Gastroesophageal sphincter (tissue), 4 donors: ENCODE measurements at regions not wholly inside any gene's neighbourhood (a gene's known extent, or its start where the extent isn't known, plus 50 kb on each side); places are given as distances from the start of the nearest gene placed in this dataset.
"Not testable (repeated sequence)": the region's sequence is repeated elsewhere in the genome, so short reads cannot be mapped to it uniquely, and the experiment has no call there.

Source experiments
- ATAC-seq: fragments of 150-250 bp; one replicate; pipeline ENCODE4 v1.9.1; 2016; ENCODE audit warnings: mild to moderate bottlenecking, moderate library complexity
- H3K27ac ChIP-seq, 4 donors: fragments of 200-600 bp; sonication (generic) in 3 of 4; 1 replicate in 3 of 4; 2 replicates in 1 of 4; pipeline ENCODE4 v1.5.1; 2016 to 2019
- H3K27me3 ChIP-seq: fragments of 200-600 bp; sonication (generic); one replicate; pipeline ENCODE4 v1.5.1; 2019
- H3K36me3 ChIP-seq, 2 donors: fragments of 200-600 bp; sonication (generic); one replicate each; pipeline ENCODE4 v1.5.1; 2019; ENCODE audit warnings: control low read depth in 1 of 2
- H3K4me1 ChIP-seq, 3 donors: fragments of 200-600 bp; sonication (generic); 1 replicate in 2 of 3; 2 replicates in 1 of 3; pipeline ENCODE4 v1.5.1; 2016 to 2019; ENCODE audit warnings: control low read depth in 2 of 3
- H3K4me3 ChIP-seq, 2 donors: fragments of 200-600 bp; sonication (generic); one replicate each; pipeline ENCODE4 v1.5.1; 2019; ENCODE audit warnings: mild to moderate bottlenecking in 1 of 2, moderate library complexity in 1 of 2
- H3K9me3 ChIP-seq, 3 donors: fragments of 200-600 bp; sonication (generic); one replicate each; pipeline ENCODE4 v1.5.1; 2017 to 2019; ENCODE audit warnings: control low read depth in 2 of 3
- CTCF ChIP-seq, 4 experiments: fragments of 200-600 bp in 2 of 4; fragments of 450-650 bp in 2 of 4; sonication (generic) in 1 of 4; IDR thresholded peaks; one replicate each; pipeline ENCODE4 v1.5.1; 2017 to 2019; ENCODE audit warnings: antibody characterized with exemption in 4 of 4, mild to moderate bottlenecking in 2 of 4, moderate library complexity in 2 of 4
- EP300 ChIP-seq: sonication (generic); formaldehyde crosslinking; IDR thresholded peaks from one replicate; pipeline ENCODE4 v1.6.1; 2017; ENCODE audit warnings: antibody characterized with exemption, mild to moderate bottlenecking
- POLR2A ChIP-seq, 2 donors: fragments of 450-650 bp; IDR thresholded peaks; one replicate each; pipeline ENCODE4 v1.6.1; 2017; ENCODE audit warnings: antibody characterized with exemption in 2 of 2, mild to moderate bottlenecking in 2 of 2, moderate library complexity in 1 of 2
- POLR2AphosphoS5 ChIP-seq: sonication (generic); formaldehyde crosslinking; IDR thresholded peaks from one replicate; pipeline ENCODE4 v1.6.1; 2017; ENCODE audit warnings: antibody characterized with exemption
- WGBS, 2 donors: methylation state at CpG; one replicate each; pipeline ENCODE4 v1.1.5; 2018; ENCODE audit warnings: low coverage in 1 of 2; 5-methylcytosine and 5-hydroxymethylcytosine counted together

DNA sequence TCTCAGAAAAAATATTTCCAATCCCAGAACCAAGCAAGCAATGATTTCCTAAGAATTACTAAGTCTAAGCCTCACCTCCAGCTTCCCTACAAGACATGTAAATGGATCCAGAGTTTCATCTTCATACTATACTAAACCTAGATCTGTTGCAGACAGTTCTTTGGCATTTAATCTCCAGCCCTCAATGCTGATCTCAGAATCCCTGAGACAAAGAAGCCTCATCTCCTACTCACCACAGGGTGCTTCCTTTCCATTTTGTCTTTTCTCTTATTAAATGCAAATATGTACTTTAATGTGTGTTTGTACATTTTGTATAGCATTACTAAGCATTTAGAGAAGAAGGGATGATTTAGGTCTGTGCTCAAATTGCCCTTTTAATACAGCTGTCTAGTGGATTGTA lies 954.9 kb downstream of the TDRD15 start:
- H3K27me3 ChIP-seq = no peaks in the 10 kb centered on the region
- ATAC-seq = no peak
- H3K9me3 ChIP-seq = peaks cover 0 to 3% (median 0%) of the 10 kb centered on the region in 3 donors
- H3K4me3 ChIP-seq = no peak overlapping the region
- H3K27ac ChIP-seq = no peak overlapping the region
- no peak for TF ChIP-seq CTCF (IDR thresholded peaks at IDR 0.05)
- TF ChIP-seq EP300 = no peak
- no peak for TF ChIP-seq POLR2AphosphoS5
- TF ChIP-seq POLR2A (IDR thresholded peaks at IDR 0.05) = no peak
- no peaks in the 10 kb centered on the region for H3K36me3 ChIP-seq
- no peaks in the 10 kb centered on the region for H3K4me1 ChIP-seq

DNA sequence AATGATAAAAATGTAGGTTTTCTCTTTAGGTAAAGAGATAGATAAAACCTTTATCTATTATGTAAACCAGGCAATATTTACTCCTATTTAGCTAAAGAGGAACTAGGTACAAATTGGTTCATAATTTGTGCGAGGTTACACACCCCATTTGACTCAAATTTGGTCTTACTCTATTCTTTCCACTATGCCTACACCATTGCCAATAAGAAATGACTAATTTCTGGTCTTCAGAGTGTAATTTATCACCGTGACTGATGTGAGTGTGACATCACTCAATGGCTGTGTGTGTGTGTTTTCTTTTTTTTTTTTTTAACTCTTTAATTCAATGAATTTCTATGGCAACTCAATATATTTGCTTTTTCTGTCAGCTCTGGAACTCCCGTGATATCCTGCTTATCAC lies 955.8 kb downstream of the TDRD15 start:
- Histone ChIP-seq H3K27ac (no peak overlapping the region), H3K9me3 (no peaks in the 10 kb centered on the region), H3K4me3 (no peak overlapping the region), H3K27me3 (no peaks in the 10 kb centered on the region), H3K4me1 (no peaks in the 10 kb centered on the region), H3K36me3 (no peaks in the 10 kb centered on the region)
- ATAC-seq = no peak
- no peak for TF ChIP-seq EP300
- no peak for TF ChIP-seq POLR2A (IDR thresholded peaks at IDR 0.05)
- no peak for TF ChIP-seq CTCF (IDR thresholded peaks at IDR 0.05)
- 72 to 83% methylated on average over 3 of the region's 3 CpGs for WGBS, 2 donors

GRCh38 chr2:22086726-22087125 lies 963.0 kb downstream of the TDRD15 start:
- Histone ChIP-seq H3K4me3 (no peak overlapping the region), H3K9me3 (peaks cover 0 to 4% (median 0%) of the 10 kb centered on the region in 3 donors), H3K27me3 (no peaks in the 10 kb centered on the region), H3K27ac (no peak overlapping the region), H3K4me1 (no peaks in the 10 kb centered on the region), H3K36me3 (no peaks in the 10 kb centered on the region)
- TF ChIP-seq POLR2AphosphoS5 = no peak
- TF ChIP-seq CTCF (IDR thresholded peaks at IDR 0.05) = no peak
- no peak for TF ChIP-seq EP300
- no peak for TF ChIP-seq POLR2A (IDR thresholded peaks at IDR 0.05)
- ATAC-seq = no peak
- WGBS, 2 donors = 44 to 80% methylated on average over 1 to 2 of the region's 2 CpGs

- WGBS, 2 donors = 78 to 84% methylated on average over 2 to 3 of the region's 3 CpGs
- H3K27me3 ChIP-seq, H3K4me1 ChIP-seq, ATAC-seq, H3K27ac ChIP-seq, H3K4me3 ChIP-seq, H3K9me3 ChIP-seq, H3K36me3 ChIP-seq: not testable (repeated sequence)
Observed at GRCh38 chr2:22103617-22104016, 979.8 kb downstream of the TDRD15 start.

GRCh38 chr2:22110244-22110651 lies 986.5 kb downstream of the TDRD15 start:
- no peak for ATAC-seq
- H3K36me3 ChIP-seq = no peaks in the 10 kb centered on the region
- no peaks in the 10 kb centered on the region for H3K9me3 ChIP-seq
- H3K4me3 ChIP-seq = no peak overlapping the region
- TF ChIP-seq POLR2AphosphoS5 (no peak), CTCF (IDR thresholded peaks at IDR 0.05) (no peak), POLR2A (IDR thresholded peaks at IDR 0.05) (no peak), EP300 (no peak)
- WGBS, 2 donors = 35 to 41% methylated on average over 3 of the region's 3 CpGs
- no peaks in the 10 kb centered on the region for H3K4me1 ChIP-seq
- H3K27ac ChIP-seq = no peak overlapping the region
- no peaks in the 10 kb centered on the region for H3K27me3 ChIP-seq

GRCh38 chr2:22124003-22124402 lies 1000.2 kb downstream of the TDRD15 start:
- H3K4me3 ChIP-seq = no peak overlapping the region
- no peak overlapping the region for H3K27ac ChIP-seq
- WGBS, 2 donors = 81 to 90% methylated on average over 3 to 4 of the region's 4 CpGs
- H3K9me3 ChIP-seq = no peaks in the 10 kb centered on the region
- no peaks in the 10 kb centered on the region for H3K36me3 ChIP-seq
- no peaks in the 10 kb centered on the region for H3K27me3 ChIP-seq
- no peaks in the 10 kb centered on the region for H3K4me1 ChIP-seq
- no peak for ATAC-seq
- no peak for TF ChIP-seq POLR2A (IDR thresholded peaks at IDR 0.05)
- TF ChIP-seq CTCF (IDR thresholded peaks at IDR 0.05) = no peak
- TF ChIP-seq POLR2AphosphoS5 = no peak
- no peak for TF ChIP-seq EP300
